ENCODE measurements at regions not wholly inside any gene's neighbourhood (a gene's known extent, or its start where the extent isn't known, plus 50 kb on each side); places are given as distances from the start of the nearest gene placed in this dataset.

GRCh38 chrX:4450177-4450576 lies 736.7 kb upstream of the PRKX start:
- DNase-seq, result no peak

DNA sequence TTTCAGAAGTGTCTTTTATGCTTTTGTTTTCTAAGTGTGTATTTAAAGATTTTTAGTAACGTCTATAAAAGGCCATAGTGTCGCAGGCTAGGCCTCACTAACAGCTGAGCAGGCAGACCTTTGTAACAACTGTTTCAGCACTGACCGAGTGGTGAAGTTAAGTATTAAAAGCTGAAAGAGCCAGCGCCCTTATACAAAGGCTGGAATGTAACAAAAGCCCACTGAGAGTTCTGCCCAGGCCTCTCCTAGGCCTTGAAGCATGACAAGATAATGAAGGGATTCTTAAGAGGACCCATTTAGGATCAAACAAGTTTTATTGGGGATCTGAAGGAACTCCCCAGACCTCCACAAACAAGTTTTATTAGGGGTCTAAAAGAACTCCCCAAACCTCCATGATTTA lies 722.5 kb upstream of the PRKX start:
- DNase-seq, result no peak

GRCh38 chrX:4397471-4397870 lies 684.0 kb upstream of the PRKX start:
- DNase-seq, result no peak

DNA sequence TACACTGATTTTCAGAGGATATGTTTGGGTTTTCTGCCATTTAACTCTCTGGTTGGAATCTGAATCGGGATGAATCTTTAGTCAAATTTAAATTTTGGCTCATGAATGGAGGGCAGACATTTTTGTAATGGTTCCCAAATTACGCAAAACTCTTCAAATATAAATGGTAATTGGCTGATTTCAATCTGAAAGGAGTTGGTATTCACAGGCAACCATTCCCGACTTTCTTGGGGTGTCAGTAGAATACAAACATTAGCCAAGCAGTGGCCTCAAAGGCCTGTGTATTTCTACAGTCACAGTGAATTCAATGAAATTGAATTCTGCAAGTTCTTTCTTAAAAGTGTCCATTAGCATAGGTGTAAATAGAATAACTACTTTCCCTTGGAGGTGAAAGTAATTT lies 668.8 kb upstream of the PRKX start:
- no peak for DNase-seq

- DNase-seq, result no peak
These were observed 667.3 kb upstream of the PRKX start for GRCh38 chrX:4380710-4381109.

GRCh38 chrX:4379071-4379470 lies 665.6 kb upstream of the PRKX start:
- no peak for DNase-seq

GRCh38 chrX:4373791-4374190 lies 660.3 kb upstream of the PRKX start:
- no peak for DNase-seq

DNA sequence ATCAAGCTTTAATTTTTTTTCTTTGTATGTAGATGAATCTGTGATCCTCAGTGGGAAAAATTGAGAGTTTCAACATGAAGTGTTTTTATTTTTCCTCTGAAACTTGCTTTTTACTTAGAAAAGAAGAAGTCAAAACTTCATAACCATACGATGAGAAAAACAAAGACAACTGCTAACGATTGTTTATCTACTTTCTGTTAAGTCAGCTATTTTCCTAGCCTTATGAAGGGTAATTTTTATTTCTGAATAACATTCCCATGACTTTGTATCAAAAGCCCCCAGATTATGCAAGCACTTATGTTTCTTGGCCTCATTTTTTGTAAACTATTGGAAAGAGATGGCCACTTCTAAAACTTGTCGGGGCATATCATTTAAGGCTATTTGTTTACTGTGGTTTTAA lies 645.1 kb upstream of the PRKX start:
- DNase-seq, result no peak

- DNase-seq, result no peak
These were observed 609.5 kb upstream of the PRKX start for GRCh38 chrX:4322916-4323315.

DNA sequence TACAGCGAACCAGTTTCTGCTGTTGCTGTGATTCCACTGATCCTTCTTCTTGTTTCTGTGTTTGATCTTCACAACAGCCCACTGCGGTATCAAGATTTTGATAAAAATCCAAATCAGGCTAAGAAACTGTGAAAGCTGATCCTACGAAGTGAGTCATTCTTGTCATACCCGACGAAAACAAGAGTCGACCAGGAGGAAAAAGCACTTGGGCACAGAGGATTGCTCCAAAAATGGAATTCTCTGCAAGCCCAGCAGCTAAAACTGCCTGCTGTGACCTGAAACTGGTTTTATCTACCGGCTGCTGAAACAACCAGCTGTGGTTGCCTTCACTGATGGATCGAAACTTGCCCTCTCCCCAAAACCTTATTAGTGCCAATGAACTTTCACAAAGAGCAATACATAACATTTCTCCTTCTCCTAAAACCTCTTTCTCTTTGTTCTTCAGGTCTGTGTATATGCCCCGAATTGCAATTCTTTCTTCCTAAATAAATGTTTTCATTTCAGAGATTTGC lies 607.0 kb upstream of the PRKX start:
- DNase-seq, result no peak

GRCh38 chrX:4315891-4316290 lies 602.4 kb upstream of the PRKX start:
- no peak for DNase-seq

- DNase-seq, result no peak
These were observed 601.1 kb upstream of the PRKX start for GRCh38 chrX:4314586-4314985.

DNA sequence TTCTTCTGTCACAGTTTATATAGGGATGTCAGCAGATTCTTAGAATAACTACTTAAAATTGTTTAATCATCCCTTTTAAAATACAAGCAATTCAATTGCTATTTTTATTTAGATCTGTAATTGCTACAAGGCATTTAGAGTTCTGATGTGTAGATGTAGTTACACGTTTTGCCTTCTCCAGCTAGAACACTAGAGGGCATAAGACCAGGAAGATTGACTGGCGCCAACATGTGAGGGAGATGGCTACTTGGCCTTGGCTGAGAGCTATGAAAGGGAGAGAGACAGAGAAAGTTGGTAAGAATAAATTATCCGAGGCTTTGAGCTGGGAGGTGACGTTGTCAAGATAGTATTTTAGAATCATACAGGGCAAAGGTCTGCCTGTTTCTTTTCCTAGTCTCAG lies 563.7 kb upstream of the PRKX start:
- DNase-seq, result no peak

- DNase-seq, result no peak
These were observed 555.2 kb upstream of the PRKX start for GRCh38 chrX:4268676-4269075.

- no peak for DNase-seq
These were observed 551.6 kb upstream of the PRKX start for GRCh38 chrX:4265036-4265435.

DNA sequence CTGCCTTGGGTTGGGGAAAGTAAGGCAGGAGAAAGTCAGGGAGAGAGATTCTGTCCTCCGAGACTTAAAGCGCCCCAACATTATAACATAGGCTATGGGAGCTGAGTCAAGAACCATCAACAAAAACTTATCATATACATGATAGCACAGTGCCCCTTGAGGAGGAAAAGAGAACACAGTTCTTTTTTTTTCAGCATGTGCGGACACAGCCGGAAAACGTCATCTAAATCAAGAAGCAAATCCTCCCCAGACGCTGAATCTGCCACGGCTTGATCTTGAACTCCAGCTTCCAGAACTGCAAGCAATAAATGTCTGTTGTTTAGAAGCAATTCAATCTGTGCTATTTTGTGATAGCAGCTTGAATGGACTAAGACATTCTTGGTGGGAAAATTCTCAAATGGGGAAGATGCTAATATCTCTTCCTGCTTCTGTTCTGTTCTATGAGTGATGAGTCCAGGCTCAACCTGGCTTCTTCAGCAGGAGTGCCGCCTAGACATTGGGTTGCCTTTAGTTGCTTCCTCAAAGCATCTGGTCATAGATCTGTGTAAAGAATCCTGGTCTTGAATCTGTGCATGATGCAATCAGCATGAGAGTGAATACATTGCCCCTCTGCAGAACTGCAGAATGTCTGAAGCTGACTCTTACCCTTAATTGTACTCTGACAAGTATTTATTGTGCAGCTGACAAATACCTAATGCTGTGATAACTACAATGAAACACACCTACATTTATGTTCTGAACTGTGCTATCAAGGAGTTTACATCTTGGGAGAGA lies 549.8 kb upstream of the PRKX start:
- no peak for DNase-seq

GRCh38 chrX:4253092-4253491 lies 539.6 kb upstream of the PRKX start:
- no peak for DNase-seq

- no peak for DNase-seq
These were observed 536.0 kb upstream of the PRKX start for GRCh38 chrX:4249401-4249800.

GRCh38 chrX:4243759-4244158 lies 530.3 kb upstream of the PRKX start:
- no peak for DNase-seq

- DNase-seq, result no peak
These were observed 527.2 kb upstream of the PRKX start for GRCh38 chrX:4240541-4241194.

- no peak for DNase-seq
These were observed 526.4 kb upstream of the PRKX start for GRCh38 chrX:4239650-4240540.

DNA sequence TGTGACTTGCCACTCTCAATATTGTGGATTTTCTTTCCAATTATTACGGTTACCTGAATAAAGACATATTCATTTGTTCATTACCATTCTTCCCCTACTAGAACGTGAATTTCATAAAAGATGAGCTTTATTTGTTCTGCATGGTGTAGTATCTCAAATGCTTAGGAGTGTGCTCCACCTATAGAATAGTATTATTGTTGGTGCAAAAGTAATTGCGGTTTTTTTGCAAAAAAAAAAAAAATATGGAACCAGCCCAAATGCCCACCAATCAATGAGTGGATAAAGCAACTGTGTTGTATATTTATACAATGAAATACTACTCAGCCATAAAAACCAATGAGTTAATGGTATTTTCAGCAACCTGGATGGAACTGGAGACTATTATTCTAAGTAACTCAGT lies 525.5 kb upstream of the PRKX start:
- DNase-seq, result no peak

DNA sequence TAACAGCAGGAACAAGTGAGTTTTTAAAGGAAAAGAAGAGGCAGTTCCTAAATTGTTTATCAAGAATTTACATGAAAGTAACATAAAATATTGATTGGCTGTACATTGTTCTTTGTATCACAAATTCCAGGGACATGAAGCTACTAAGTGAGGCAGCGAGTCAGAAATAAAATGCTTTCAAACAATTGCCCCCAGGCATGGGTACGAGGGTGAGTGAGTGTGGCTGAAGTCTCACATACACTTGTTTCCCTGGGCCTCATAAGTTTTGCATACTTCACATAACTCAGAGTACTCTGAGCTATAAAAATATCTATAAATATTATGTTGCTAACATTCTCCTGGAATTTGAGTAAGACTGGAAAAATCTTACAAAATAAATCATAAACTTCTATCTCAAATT lies 511.6 kb upstream of the PRKX start:
- DNase-seq, result no peak

GRCh38 chrX:4206941-4207340 lies 493.5 kb upstream of the PRKX start:
- DNase-seq, result no peak
